Stimulated activated naive CD8-positive, alpha-beta T cell treated with anti-CD3 and anti-CD28 coated beads, Interleukin-15, Interleukin-2, amounts not matched to agents 100 ng/mL and 50 ng/mL, for 24 hours (primary cell): ENCODE measurements at regions not wholly inside any gene's neighbourhood (a gene's known extent, or its start where the extent isn't known, plus 50 kb on each side); places are given as distances from the start of the nearest gene placed in this dataset.

Experiments used
- H3K27ac Mint-ChIP-seq: one replicate; pipeline ENCODE4 v1.8.0; 2021; ENCODE audit warnings: mild to moderate bottlenecking, mixed read lengths
- H3K27me3 Mint-ChIP-seq: one replicate; pipeline ENCODE4 v1.8.0; 2021; ENCODE audit warnings: mixed read lengths
- H3K36me3 Mint-ChIP-seq: one replicate; pipeline ENCODE4 v1.8.0; 2021; ENCODE audit warnings: low read depth, mixed read lengths
- H3K4me1 Mint-ChIP-seq: one replicate; pipeline ENCODE4 v1.8.0; 2021; ENCODE audit warnings: low read depth, mixed read lengths
- H3K4me3 Mint-ChIP-seq: one replicate; pipeline ENCODE4 v1.8.0; 2021; ENCODE audit warnings: mild to moderate bottlenecking, mixed read lengths
- H3K9me3 Mint-ChIP-seq: one replicate; pipeline ENCODE4 v1.8.0; 2021; ENCODE audit warnings: mixed read lengths

- Mint-ChIP-seq H3K4me1 (no peaks in the 10 kb centered on the region), H3K9me3 (no peaks in the 10 kb centered on the region), H3K4me3 (no peak overlapping the region), H3K27me3 (no peaks in the 10 kb centered on the region), H3K36me3 (no peaks in the 10 kb centered on the region), H3K27ac (no peak overlapping the region)
Measured at GRCh38 chr13:84651705-84652104, 769.4 kb upstream of the SLITRK1 start.

GRCh38 chr13:84651288-84651687, 769.0 kb upstream of the SLITRK1 start:
- Mint-ChIP-seq H3K9me3 (no peaks in the 10 kb centered on the region), H3K27me3 (no peaks in the 10 kb centered on the region), H3K27ac (no peak overlapping the region), H3K36me3 (no peaks in the 10 kb centered on the region), H3K4me1 (no peaks in the 10 kb centered on the region), H3K4me3 (no peak overlapping the region)

DNA sequence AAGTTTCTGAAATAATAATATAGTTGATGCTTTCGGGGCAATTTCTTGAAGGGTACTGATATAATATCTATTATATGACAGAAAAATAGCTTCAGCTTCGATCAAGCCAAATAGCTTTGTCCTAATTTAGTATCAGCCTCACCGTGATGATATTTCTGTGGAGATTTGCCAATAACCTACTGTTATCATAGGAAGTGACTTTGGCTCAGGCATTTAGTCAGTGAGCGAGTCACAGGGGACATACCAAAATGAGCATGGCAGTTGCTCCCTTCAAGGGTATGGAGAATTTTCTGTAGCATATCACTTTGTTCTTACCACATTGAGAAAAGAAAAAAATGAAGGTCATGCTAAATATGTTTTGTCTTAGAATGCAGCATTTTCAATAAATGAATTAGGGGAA, 767.6 kb upstream of the SLITRK1 start:
- H3K4me3 Mint-ChIP-seq: no peak overlapping the region
- H3K9me3 Mint-ChIP-seq: no peaks in the 10 kb centered on the region
- H3K27ac Mint-ChIP-seq: no peak overlapping the region
- H3K36me3 Mint-ChIP-seq: no peaks in the 10 kb centered on the region
- H3K4me1 Mint-ChIP-seq: no peaks in the 10 kb centered on the region
- H3K27me3 Mint-ChIP-seq: no peaks in the 10 kb centered on the region

GRCh38 chr13:84648069-84648640, 765.9 kb upstream of the SLITRK1 start:
- H3K4me1 Mint-ChIP-seq: no peaks in the 10 kb centered on the region
- H3K27me3 Mint-ChIP-seq: no peaks in the 10 kb centered on the region
- no peaks in the 10 kb centered on the region for H3K36me3 Mint-ChIP-seq
- no peaks in the 10 kb centered on the region for H3K9me3 Mint-ChIP-seq
- H3K27ac Mint-ChIP-seq: no peak overlapping the region
- H3K4me3 Mint-ChIP-seq: no peak overlapping the region

- Mint-ChIP-seq H3K36me3 (no peaks in the 10 kb centered on the region), H3K4me1 (no peaks in the 10 kb centered on the region), H3K27ac (no peak overlapping the region), H3K4me3 (no peak overlapping the region), H3K27me3 (no peaks in the 10 kb centered on the region), H3K9me3 (peaks cover under 1% of the 10 kb centered on the region)
Measured at GRCh38 chr13:84646957-84647356, 764.7 kb upstream of the SLITRK1 start.

DNA sequence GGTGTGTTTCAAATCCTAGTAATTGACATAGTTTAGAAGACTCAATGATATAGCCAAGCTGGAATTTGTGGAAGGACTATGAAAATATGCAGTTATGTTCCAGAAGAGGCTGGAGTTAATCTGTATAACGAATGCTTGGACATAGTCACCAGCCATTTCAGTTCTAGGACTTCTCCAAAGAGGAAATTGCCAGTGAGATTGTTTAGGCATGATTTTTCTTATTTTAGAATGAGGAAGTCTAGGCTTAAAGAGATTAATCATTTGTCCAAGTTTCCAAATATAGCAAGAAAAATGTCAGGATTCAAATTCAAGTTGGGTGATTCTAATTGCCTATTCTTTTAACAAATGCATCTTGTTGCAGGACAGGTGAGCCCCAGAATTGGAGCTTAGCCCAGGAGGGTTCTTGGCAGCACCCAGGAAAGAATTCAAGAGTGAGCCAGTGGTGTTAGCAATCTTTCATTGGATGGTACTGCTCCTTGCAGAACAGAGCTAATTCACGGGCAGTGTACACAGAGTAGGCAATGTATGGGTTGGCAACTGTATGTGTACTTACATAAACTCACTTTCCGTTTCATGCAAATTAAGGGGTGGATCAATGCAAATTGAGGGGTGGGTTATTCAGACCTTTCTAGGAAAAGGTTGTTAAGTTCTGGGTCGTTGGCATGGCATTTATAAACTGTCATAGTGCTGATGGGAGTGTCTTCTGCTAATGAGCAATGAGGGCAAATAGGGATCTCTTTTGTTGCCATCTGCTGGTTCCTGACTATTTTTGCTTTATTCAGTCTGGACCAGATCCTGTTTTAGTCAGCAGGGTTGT, 763.1 kb upstream of the SLITRK1 start:
- no peaks in the 10 kb centered on the region for H3K4me1 Mint-ChIP-seq
- H3K4me3 Mint-ChIP-seq: no peak overlapping the region
- H3K9me3 Mint-ChIP-seq: peaks cover 6% of the 10 kb centered on the region
- no peak overlapping the region for H3K27ac Mint-ChIP-seq
- no peaks in the 10 kb centered on the region for H3K27me3 Mint-ChIP-seq
- no peaks in the 10 kb centered on the region for H3K36me3 Mint-ChIP-seq

DNA sequence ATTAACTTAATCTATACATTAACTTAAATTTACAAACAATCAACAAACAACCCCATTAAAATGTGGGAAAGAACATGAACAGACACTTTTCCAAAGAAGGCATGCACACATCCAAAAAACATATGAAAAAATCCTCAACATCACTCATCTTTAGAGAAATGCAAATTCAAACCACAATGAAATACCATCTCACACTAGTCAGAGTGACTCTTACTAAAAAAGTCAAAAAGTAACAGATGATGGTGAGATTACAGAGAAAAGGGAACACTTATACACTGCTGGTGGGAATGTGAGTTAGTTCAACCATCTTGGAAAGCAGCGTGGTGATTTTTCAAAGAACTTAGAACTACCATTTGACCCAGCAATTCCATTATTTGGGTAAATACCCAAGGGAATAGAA, 759.2 kb upstream of the SLITRK1 start:
- Mint-ChIP-seq H3K9me3 (peaks cover 13% of the 10 kb centered on the region), H3K36me3 (no peaks in the 10 kb centered on the region), H3K27me3 (no peaks in the 10 kb centered on the region), H3K4me1 (no peaks in the 10 kb centered on the region), H3K27ac (no peak overlapping the region), H3K4me3 (no peak overlapping the region)

GRCh38 chr13:84640691-84641090, 758.4 kb upstream of the SLITRK1 start:
- no peaks in the 10 kb centered on the region for H3K4me1 Mint-ChIP-seq
- H3K4me3 Mint-ChIP-seq: no peak overlapping the region
- no peaks in the 10 kb centered on the region for H3K27me3 Mint-ChIP-seq
- no peaks in the 10 kb centered on the region for H3K36me3 Mint-ChIP-seq
- H3K27ac Mint-ChIP-seq: no peak overlapping the region
- peaks cover 13% of the 10 kb centered on the region for H3K9me3 Mint-ChIP-seq

DNA sequence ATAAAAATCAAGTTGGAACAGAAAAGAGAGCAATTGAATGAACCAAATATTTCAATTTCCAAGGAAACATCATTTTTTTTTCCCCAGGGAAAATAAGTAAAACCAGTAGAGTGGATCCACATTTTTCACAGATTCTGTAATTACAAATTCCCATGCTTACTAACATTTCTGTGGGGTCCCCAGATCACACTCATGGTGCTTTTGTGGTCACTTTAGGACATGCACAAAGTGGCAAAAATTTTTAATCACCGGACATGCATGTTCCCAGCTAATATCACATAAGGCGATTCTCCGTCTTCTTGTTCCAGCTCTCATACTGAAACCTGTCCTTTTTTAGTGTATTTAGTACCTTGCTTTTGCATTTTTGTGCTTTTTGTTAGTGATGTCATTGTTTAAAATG, 748.2 kb upstream of the SLITRK1 start:
- no peaks in the 10 kb centered on the region for H3K36me3 Mint-ChIP-seq
- H3K9me3 Mint-ChIP-seq: peaks cover 5% of the 10 kb centered on the region
- H3K27me3 Mint-ChIP-seq: no peaks in the 10 kb centered on the region
- H3K4me3 Mint-ChIP-seq: no peak overlapping the region
- no peaks in the 10 kb centered on the region for H3K4me1 Mint-ChIP-seq
- no peak overlapping the region for H3K27ac Mint-ChIP-seq

GRCh38 chr13:84616864-84617263, 734.6 kb upstream of the SLITRK1 start:
- H3K36me3 Mint-ChIP-seq: no peaks in the 10 kb centered on the region
- no peak overlapping the region for H3K27ac Mint-ChIP-seq
- H3K4me1 Mint-ChIP-seq: no peaks in the 10 kb centered on the region
- H3K27me3 Mint-ChIP-seq: no peaks in the 10 kb centered on the region
- H3K9me3 Mint-ChIP-seq: no peaks in the 10 kb centered on the region
- no peak overlapping the region for H3K4me3 Mint-ChIP-seq

GRCh38 chr13:84609716-84610115, 727.4 kb upstream of the SLITRK1 start:
- no peak overlapping the region for H3K27ac Mint-ChIP-seq
- H3K9me3 Mint-ChIP-seq: peaks cover 4% of the 10 kb centered on the region
- H3K4me1 Mint-ChIP-seq: no peaks in the 10 kb centered on the region
- no peaks in the 10 kb centered on the region for H3K27me3 Mint-ChIP-seq
- H3K36me3 Mint-ChIP-seq: no peaks in the 10 kb centered on the region
- no peak overlapping the region for H3K4me3 Mint-ChIP-seq

DNA sequence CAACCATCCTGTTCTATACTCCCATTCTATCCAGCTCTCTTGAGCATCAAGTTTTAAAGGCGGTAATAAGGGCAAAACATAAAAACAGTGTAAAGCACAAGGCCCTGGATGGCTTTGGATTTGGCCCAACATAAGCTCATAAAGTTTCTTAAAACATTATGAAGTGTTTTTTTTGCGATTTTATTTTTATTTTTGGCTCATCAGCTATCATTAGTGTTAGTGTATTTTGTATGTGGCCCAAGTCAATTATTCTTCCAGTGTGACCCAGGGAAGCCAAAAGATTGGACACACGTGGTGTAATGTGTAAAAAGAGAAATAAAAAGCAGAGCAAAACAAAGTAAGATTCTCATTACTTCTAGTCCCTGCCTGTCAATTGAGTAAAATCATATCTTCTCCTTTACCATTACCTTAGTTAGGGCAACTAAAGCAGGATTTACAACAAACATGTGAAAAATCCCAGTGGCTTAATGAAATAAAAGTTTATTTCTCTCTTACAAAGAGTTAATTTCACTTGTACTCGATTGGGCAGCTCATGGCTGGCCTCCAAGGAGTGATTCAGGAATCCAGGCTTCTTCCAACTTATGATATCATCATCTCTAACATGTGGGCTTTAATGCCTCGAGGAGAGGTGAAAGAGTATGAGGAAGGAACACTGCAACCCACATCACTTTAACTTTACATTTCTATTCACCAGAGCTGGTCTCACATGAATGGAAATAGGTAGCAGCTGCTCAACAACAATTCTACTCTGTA, 725.2 kb upstream of the SLITRK1 start:
- Mint-ChIP-seq H3K27me3 (no peaks in the 10 kb centered on the region), H3K36me3 (no peaks in the 10 kb centered on the region), H3K4me3 (no peak overlapping the region), H3K9me3 (peaks cover 4% of the 10 kb centered on the region), H3K27ac (no peak overlapping the region), H3K4me1 (no peaks in the 10 kb centered on the region)

DNA sequence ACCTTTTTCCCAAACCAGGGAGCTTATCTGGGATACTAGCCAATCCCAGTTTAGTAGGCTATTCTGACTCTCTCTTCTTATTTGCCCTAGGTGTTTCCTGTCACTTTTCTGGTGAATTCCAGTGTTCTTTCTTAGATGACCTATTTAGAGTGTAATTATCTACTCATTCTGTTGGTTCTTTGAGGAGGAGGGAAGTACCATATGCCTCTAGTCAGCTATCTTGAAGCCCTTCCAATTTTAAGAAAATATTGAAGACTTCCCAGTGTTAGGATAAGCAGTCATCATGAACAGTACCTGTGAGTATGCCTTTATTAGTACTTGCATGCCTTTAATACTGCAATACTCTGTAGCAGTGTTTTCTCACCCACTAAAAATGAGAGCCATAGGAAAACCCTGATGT, 724.3 kb upstream of the SLITRK1 start:
- Mint-ChIP-seq H3K4me1 (no peaks in the 10 kb centered on the region), H3K36me3 (no peaks in the 10 kb centered on the region), H3K27me3 (no peaks in the 10 kb centered on the region), H3K4me3 (no peak overlapping the region), H3K9me3 (peaks cover 4% of the 10 kb centered on the region), H3K27ac (no peak overlapping the region)

DNA sequence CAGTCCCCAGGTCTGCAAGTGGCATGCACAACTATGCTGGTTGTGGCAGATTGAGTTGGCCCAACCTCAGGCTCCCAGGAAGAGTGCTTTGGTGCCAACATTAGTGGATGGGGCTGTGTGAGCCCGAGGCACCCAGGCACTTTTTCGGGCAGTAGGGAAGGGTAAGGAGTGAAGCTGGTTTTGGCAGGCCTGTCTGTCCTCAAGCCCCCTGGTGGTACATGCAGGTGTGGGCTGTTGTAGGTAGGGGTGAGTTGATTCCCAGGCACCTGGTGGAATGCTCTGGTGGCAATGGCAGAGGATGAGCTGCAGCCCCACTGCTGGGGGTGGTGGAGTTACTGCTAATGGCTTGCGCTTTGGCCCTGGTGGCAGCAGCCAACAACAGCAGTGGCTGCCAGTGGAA, 723.7 kb upstream of the SLITRK1 start:
- no peak overlapping the region for H3K4me3 Mint-ChIP-seq
- no peaks in the 10 kb centered on the region for H3K36me3 Mint-ChIP-seq
- no peaks in the 10 kb centered on the region for H3K4me1 Mint-ChIP-seq
- H3K9me3 Mint-ChIP-seq: peaks cover 4% of the 10 kb centered on the region
- no peak overlapping the region for H3K27ac Mint-ChIP-seq
- no peaks in the 10 kb centered on the region for H3K27me3 Mint-ChIP-seq

GRCh38 chr13:84591444-84591843, 709.2 kb upstream of the SLITRK1 start:
- Mint-ChIP-seq H3K4me3 (no peak overlapping the region), H3K4me1 (no peaks in the 10 kb centered on the region), H3K27me3 (no peaks in the 10 kb centered on the region), H3K27ac (no peak overlapping the region), H3K9me3 (no peaks in the 10 kb centered on the region), H3K36me3 (no peaks in the 10 kb centered on the region)
